ENCODE measurements at regions not wholly inside any gene's neighbourhood (a gene's known extent, or its start where the extent isn't known, plus 50 kb on each side); places are given as distances from the start of the nearest gene placed in this dataset.
"Not testable (repeated sequence)": the region's sequence is repeated elsewhere in the genome, so short reads cannot be mapped to it uniquely, and the experiment has no call there.

GRCh38 chr3:5480190-5480589 lies 292.7 kb downstream of the EDEM1 start:
- no peak for DNase-seq

- DNase-seq = no peak
Measured at GRCh38 chr3:5485427-5485826, 297.9 kb downstream of the EDEM1 start.

GRCh38 chr3:5488771-5489170 lies 301.3 kb downstream of the EDEM1 start:
- DNase-seq = no peak

GRCh38 chr3:5489536-5489935 lies 302.0 kb downstream of the EDEM1 start:
- peak in 1 of 2 donors; percentile 10 for DNase-seq

GRCh38 chr3:5494905-5495519 lies 307.5 kb downstream of the EDEM1 start:
- peak; percentile 49 to 66 for DNase-seq

GRCh38 chr3:5497497-5497896 lies 310.0 kb downstream of the EDEM1 start:
- peak; percentile 12 to 28 for DNase-seq

GRCh38 chr3:5498981-5499380 lies 311.5 kb downstream of the EDEM1 start:
- DNase-seq = no peak

GRCh38 chr3:5499404-5499803 lies 311.9 kb downstream of the EDEM1 start:
- DNase-seq = no peak

GRCh38 chr3:5503136-5503535 lies 315.6 kb downstream of the EDEM1 start:
- DNase-seq = no peak

GRCh38 chr3:5504135-5504534 lies 316.6 kb downstream of the EDEM1 start:
- no peak for DNase-seq

GRCh38 chr3:5505163-5505562 lies 317.7 kb downstream of the EDEM1 start:
- no peak for DNase-seq

- DNase-seq = no peak
Measured at GRCh38 chr3:5505997-5506396, 318.5 kb downstream of the EDEM1 start.

- not testable (repeated sequence) for DNase-seq
Measured at GRCh38 chr3:5508860-5509259, 321.4 kb downstream of the EDEM1 start.

GRCh38 chr3:5510300-5510699 lies 322.8 kb downstream of the EDEM1 start:
- no peak for DNase-seq

- DNase-seq = no peak
Measured at GRCh38 chr3:5517921-5518320, 330.4 kb downstream of the EDEM1 start.

- DNase-seq = no peak
Measured at GRCh38 chr3:5520237-5520636, 332.7 kb downstream of the EDEM1 start.

GRCh38 chr3:5523125-5523524 lies 335.6 kb downstream of the EDEM1 start:
- no peak for DNase-seq

- DNase-seq = no peak
Measured at GRCh38 chr3:5531039-5531438, 343.5 kb downstream of the EDEM1 start.

- DNase-seq = no peak
Measured at GRCh38 chr3:5531741-5532290, 344.3 kb downstream of the EDEM1 start.

GRCh38 chr3:5540532-5540931 lies 353.0 kb downstream of the EDEM1 start:
- no peak for DNase-seq

- no peak for DNase-seq
Measured at GRCh38 chr3:5542472-5542871, 355.0 kb downstream of the EDEM1 start.

- DNase-seq = no peak
Measured at GRCh38 chr3:5543047-5543446, 355.5 kb downstream of the EDEM1 start.

- DNase-seq = no peak
Measured at GRCh38 chr3:5545719-5546118, 358.2 kb downstream of the EDEM1 start.

GRCh38 chr3:5553203-5553602 lies 365.7 kb downstream of the EDEM1 start:
- DNase-seq = no peak

- no peak for DNase-seq
Measured at GRCh38 chr3:5554245-5554747, 366.8 kb downstream of the EDEM1 start.
